ENCODE measurements at regions not wholly inside any gene's neighbourhood (a gene's known extent, or its start where the extent isn't known, plus 50 kb on each side); places are given as distances from the start of the nearest gene placed in this dataset.

DNA sequence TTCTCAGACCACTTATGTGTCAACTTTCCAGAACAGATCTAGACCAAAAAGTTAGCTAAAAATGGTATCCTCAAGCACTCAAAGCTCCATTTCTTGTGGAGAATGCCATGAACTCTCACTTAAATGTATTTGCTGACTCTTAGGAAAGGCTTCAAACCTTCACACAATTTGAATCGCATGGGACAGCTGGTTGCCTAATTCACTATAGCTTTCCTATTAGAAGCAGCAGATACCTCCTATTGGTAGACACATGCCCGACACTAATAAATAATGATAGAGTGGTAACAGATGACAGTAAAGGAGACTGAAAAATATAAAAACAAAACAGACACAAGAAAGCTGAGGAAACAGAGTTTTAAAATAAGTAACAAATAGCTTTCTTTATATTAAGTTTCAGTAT is 818.5 kb downstream of the XPNPEP1 start:
- Mint-ChIP-seq H3K27ac (ENCODE audit: low read depth, unreplicated experiment) (no peak overlapping the region), H3K9me3 (ENCODE audit: unreplicated experiment) (no peaks in the 10 kb centered on the region), H3K27me3 (ENCODE audit: insufficient read depth, unreplicated experiment) (no peaks in the 10 kb centered on the region), H3K4me3 (ENCODE audit: unreplicated experiment) (no peak overlapping the region), H3K36me3 (ENCODE audit: insufficient read depth, unreplicated experiment) (no peaks in the 10 kb centered on the region), H3K4me1 (ENCODE audit: insufficient read depth, unreplicated experiment) (no peaks in the 10 kb centered on the region)
- DNase-seq (ENCODE audit: unreplicated experiment) = no peak
- ChIA-PET CTCF (interaction anchor here (0.6 to 0.7 kb wide), 2 partner anchors 9 to 19 kb away, joined by 3 to 4 read pairs; no protein-coding TSS in a partner anchor), POLR2A (interaction anchor here (0.7 kb wide), 1 partner anchor 1272 kb away, joined by 3 read pairs; no protein-coding TSS in a partner anchor)
- BruUV-seq (replicated peaks) = no TSS peak
- intact Hi-C loops (cut with micrococcal nuclease) = no loop called here
- TF ChIP-seq CTCF (IDR thresholded peaks at IDR 0.05; ENCODE audit: unreplicated experiment) = no peak

- CTCF ChIA-PET = no interaction called here
- H3K27ac Mint-ChIP-seq (ENCODE audit: low read depth, unreplicated experiment) = no peak overlapping the region
Observed at GRCh38 chr10:109103278-109103677, 820.0 kb downstream of the XPNPEP1 start.

DNA sequence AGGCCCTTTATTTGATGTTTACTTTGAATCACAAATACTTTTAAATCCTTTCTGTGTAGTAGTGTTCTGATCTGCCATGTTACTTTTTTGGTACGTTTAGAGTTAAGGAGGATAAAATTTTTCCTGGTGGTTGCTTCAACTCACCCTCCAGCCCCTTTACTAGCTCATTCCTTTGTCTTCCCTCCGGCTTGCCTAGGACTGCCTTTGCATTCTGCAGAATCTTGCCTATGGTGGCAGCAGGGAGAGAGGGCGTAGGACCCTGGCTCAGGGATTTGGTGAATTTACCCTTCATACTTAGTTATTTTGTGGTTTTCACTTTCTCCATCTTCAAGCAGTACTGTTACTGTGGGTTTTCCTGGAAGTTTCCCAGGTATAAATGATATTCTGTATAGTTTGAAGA is 833.5 kb downstream of the XPNPEP1 start:
- no peaks in the 10 kb centered on the region for H3K27me3 Mint-ChIP-seq (ENCODE audit: insufficient read depth, unreplicated experiment)
- intact Hi-C loops (cut with micrococcal nuclease) = no loop called here
- ChIA-PET CTCF (no interaction called here), POLR2A (no interaction called here)
- peaks cover 9% of the 10 kb centered on the region for H3K4me1 Mint-ChIP-seq (ENCODE audit: insufficient read depth, unreplicated experiment)
- no peak for TF ChIP-seq CTCF (IDR thresholded peaks at IDR 0.05; ENCODE audit: unreplicated experiment)
- H3K27ac Mint-ChIP-seq (ENCODE audit: low read depth, unreplicated experiment) = no peak overlapping the region
- H3K4me3 Mint-ChIP-seq (ENCODE audit: unreplicated experiment) = no peak overlapping the region
- DNase-seq (ENCODE audit: unreplicated experiment) = no peak
- no peaks in the 10 kb centered on the region for H3K9me3 Mint-ChIP-seq (ENCODE audit: unreplicated experiment)
- no peaks in the 10 kb centered on the region for H3K36me3 Mint-ChIP-seq (ENCODE audit: insufficient read depth, unreplicated experiment)
- BruUV-seq (replicated peaks) = no TSS peak

More at GRCh38 chr10:109103278-109103677, 820.0 kb downstream of the XPNPEP1 start:
- BruUV-seq (replicated peaks) = no TSS peak
- intact Hi-C loops (cut with micrococcal nuclease) = no loop called here
- H3K4me1 Mint-ChIP-seq (ENCODE audit: insufficient read depth, unreplicated experiment) = no peaks in the 10 kb centered on the region
- DNase-seq (ENCODE audit: unreplicated experiment) = no peak
- no peaks in the 10 kb centered on the region for H3K27me3 Mint-ChIP-seq (ENCODE audit: insufficient read depth, unreplicated experiment)
- no peak for TF ChIP-seq CTCF (IDR thresholded peaks at IDR 0.05; ENCODE audit: unreplicated experiment)
- H3K9me3 Mint-ChIP-seq (ENCODE audit: unreplicated experiment) = no peaks in the 10 kb centered on the region
- POLR2A ChIA-PET = no interaction called here
- H3K36me3 Mint-ChIP-seq (ENCODE audit: insufficient read depth, unreplicated experiment) = no peaks in the 10 kb centered on the region
- H3K4me3 Mint-ChIP-seq (ENCODE audit: unreplicated experiment) = no peak overlapping the region

- no peak overlapping the region for H3K4me3 Mint-ChIP-seq (ENCODE audit: unreplicated experiment)
- no TSS peak for BruUV-seq (replicated peaks)
- TF ChIP-seq CTCF (IDR thresholded peaks at IDR 0.05; ENCODE audit: unreplicated experiment) = no peak
- H3K4me1 Mint-ChIP-seq (ENCODE audit: insufficient read depth, unreplicated experiment) = no peaks in the 10 kb centered on the region
- DNase-seq (ENCODE audit: unreplicated experiment) = no peak
- intact Hi-C loops (cut with micrococcal nuclease) = no loop called here
- ChIA-PET POLR2A (no interaction called here), CTCF (interaction anchor here (0.7 kb wide), 1 partner anchor 561 kb away, joined by 3 read pairs; no protein-coding TSS in a partner anchor)
- H3K27me3 Mint-ChIP-seq (ENCODE audit: insufficient read depth, unreplicated experiment) = no peaks in the 10 kb centered on the region
- no peak overlapping the region for H3K27ac Mint-ChIP-seq (ENCODE audit: low read depth, unreplicated experiment)
- H3K36me3 Mint-ChIP-seq (ENCODE audit: insufficient read depth, unreplicated experiment) = no peaks in the 10 kb centered on the region
- no peaks in the 10 kb centered on the region for H3K9me3 Mint-ChIP-seq (ENCODE audit: unreplicated experiment)
Observed at GRCh38 chr10:109071539-109071938, 851.8 kb downstream of the XPNPEP1 start.

All from MCF 10A (cell line).